Daoy (cell line): ENCODE measurements at regions not wholly inside any gene's neighbourhood (a gene's known extent, or its start where the extent isn't known, plus 50 kb on each side); places are given as distances from the start of the nearest gene placed in this dataset.
A peak's percentile ranks its signal among the peaks of the same experiment; 100 is the strongest.
"Not testable (repeated sequence)": the region's sequence is repeated elsewhere in the genome, so short reads cannot be mapped to it uniquely, and the experiment has no call there.

Experiments used
- DNase-seq: peaks from one replicate; pipeline ENCODE4 v3.0.0-alpha.2; 2015; ENCODE audit warnings: low read depth

DNA sequence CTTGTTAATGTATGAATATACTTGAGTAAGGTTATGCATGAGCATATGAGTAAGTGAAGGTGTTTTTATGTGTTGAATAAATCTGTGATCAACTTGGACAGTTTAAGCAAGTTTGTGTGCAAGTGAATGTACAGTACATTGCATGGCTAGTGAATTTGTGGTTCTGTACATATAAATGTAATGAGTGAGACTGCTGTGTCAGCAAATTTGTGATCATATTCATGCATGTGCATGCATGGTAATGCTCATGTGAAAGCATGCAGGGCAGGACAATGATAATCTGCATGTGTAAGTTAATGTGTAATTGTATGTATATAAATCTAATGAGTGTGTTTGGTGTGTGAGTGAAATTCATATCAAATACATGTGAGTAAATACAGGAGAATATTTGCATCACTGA lies 188.5 kb downstream of the PWWP3B start:
- DNase-seq, result no peak

GRCh38 chrX:106363214-106363613 lies 195.1 kb downstream of the PWWP3B start:
- no peak for DNase-seq

DNA sequence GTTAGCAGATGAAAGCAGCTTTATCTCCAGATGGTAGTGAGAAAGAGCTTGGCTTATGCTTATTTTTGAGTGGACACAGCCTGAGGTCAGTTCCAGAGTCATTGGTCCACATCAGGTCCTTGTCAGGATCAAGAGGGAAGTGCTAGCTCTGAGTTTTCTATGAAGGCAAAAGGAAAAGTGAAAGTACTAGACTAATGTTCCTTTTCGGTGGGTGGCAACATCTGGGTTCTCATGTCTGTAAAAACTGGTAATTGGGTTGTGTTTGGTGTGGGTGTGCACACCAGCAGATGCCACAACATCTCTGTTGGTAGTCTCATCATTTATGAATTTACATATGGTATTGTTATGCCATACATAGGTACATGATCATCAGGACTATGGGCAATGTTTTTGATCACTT lies 210.5 kb downstream of the PWWP3B start:
- peak; percentile 3 for DNase-seq

DNA sequence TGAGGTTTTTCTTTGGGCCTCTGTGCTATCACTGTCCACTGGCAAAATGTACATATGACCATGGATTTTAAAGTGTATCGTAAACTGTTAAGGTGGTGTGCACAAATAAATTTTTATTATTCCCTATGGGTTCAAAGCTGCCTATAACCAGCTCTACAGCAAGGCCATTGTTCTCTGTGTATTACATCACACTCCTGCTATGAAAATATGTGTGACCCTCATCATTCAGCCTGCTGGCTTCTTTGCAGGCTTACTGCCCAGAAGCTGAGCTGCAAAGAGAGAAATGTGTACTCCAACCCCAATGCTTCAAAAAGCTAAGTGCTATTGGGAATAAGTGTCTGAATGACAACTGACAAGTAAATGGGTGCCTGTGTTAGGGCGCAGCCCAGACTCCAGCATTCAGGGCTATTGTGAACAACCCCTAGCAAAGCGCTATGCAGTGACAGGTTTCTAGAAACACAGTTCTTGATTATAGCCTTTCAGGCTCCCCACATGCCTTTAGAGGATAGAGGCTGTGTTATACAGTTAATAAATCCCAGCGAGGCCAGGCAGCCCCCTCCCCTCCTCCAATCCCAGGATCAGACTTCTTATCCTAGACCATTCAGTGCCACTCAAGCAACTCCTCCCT lies 220.4 kb upstream of the RADX start:
- no peak for DNase-seq

DNA sequence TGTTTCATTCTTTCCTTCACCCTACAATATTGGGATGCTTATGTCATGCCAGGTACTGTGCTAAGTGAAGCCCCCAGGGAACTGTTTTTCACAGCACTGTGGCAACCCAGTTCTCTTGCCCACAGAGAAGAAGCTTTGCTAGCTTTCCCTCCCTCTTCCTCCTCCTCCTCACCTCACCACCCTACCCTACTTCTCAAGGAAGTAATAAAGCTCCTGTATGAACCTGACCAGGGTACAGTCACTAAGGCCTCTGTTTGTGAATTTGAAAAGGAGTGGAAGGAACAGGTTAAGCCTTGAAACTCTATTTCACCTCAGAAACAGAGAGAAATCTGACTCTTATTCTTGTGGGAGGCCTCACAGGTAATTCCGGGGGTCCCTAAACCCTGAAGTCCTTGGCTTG lies 219.4 kb upstream of the RADX start:
- DNase-seq, result no peak

- no peak for DNase-seq
These were observed 213.8 kb upstream of the RADX start for GRCh38 chrX:106397788-106398538.

DNA sequence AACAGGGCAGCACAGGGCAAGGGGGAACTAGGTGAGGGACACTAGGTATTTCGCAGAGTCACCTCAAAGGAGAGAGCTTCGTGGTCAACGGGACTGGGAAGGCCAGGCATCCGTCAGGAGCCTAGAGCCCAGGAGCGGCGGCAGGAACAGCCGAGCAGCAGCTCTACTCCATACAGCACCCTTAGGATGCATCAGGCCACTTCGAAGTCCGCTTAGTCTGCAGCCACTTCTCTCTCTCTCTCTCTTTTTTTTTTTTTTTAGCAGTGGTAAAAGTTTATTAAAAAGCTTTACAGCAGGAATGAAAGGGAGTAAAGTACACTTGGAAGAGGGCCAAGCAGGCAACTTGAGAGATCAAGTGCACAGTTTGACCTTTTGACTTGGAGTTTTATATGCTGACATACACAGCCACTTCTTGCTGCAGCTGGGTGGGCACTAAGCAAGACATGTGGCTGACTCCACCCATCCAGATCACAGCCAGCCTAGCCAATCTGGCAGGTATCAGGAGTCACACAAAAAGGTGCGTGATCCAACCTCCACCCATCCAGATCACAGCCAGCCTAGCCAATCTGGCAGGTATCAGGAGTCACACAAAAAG lies 209.7 kb upstream of the RADX start:
- DNase-seq, result no peak

DNA sequence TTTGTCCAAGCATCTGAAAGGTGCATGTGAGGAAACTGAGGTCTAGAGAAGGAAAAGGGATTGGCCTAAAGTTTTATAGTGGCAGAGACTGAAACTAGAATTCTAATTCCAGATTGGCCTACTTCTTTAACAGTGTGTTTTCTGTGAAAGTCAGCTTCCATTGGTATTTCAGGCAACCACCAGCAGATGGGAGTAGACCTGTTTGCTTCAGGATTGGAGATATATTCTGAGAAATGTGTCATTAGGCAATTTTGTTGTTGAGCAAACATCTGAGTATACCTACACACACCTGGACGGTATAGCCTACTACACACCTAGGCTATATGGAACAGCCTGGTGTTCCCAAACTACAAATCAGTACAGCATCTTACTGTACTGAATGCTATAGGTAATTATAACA lies 207.3 kb upstream of the RADX start:
- DNase-seq, result no peak

DNA sequence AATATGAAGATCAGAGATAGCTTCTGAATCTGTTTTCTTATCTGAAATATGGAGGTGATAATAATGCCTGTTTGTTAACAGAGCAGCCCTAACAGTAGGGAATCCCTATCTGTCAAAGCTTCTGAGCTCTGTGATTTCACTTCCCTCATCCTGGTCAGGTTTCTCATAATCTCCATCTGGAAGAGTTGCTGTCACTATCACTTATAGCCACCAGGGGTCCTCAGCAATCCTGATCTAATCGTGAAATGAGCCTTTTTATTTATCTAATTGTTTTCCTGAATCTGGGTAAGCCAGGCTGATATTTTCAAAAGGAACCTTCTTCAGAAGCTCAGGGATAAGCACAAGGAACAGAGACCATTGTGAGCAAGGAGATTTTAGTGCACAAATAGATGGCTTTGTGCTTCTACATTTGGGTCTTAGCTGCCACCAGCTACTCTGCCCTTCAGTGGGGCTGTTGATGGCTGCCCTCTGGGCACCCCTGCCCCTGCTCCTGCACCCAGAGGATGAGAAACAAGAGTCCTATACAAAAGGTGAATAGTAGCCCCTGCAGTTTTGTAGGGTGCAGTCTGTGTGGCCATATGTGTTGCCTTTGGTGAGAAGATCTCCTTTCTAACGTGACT lies 196.4 kb upstream of the RADX start:
- peak; percentile 9 for DNase-seq

GRCh38 chrX:106436691-106437090 lies 175.1 kb upstream of the RADX start:
- DNase-seq, result no peak

DNA sequence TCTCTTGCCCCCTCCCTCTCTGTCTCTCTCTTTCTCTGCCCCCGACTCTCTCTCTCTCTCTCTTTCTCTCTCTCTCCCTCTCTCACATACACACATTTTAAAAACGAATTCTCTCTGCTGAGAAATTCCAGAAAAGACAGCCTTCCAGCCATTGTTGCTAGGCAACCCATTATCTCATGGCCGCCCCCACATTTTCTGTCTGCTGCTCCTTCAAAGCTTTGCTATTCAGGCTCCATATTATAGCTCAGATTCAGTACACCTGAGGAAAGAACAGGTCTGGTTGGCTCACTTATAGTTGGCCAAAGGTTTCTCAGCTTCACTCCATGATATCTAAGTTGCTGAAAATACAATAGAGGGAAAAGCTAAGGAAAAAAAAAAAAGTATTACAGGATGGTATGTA lies 174.4 kb upstream of the RADX start:
- no peak for DNase-seq

GRCh38 chrX:106450405-106450804 lies 161.4 kb upstream of the RADX start:
- DNase-seq, result no peak

DNA sequence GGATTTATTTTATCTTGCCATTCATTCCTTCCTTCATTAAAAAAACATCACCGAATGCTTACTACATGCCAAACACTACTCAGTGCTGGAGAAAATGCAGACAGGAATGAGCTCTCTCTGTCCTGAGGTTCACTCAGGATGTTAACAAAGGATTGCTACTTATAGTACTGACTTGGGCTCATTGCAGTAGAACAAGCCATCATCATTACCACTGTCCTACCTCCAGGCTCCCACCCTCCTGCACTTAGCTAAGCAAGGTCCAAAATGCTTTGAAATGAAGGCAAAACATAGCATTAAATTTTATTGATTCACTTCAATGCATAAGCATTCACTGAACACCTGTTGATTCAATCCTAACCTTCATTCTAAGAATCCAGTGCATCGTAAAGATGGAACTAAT lies 159.8 kb upstream of the RADX start:
- no peak for DNase-seq

DNA sequence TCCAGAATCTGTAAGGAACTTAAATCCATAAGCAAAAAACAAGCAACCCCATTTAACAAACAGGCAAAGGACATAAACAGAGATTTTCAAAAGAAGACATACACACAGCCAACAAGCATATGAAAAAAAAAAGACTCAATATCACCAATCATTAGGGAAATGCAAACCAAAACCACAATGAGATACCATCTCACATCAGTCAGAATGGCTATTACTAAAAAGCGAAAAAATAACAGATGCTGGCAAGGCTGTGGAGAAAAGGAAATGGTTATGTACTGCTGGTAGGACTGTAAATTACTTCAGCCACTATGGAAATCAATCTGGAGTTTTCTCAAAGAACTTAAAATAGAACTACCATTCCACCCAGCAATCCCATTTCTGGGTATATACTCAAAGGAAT lies 156.8 kb upstream of the RADX start:
- DNase-seq, result no peak

GRCh38 chrX:106457802-106458201 lies 154.0 kb upstream of the RADX start:
- no peak for DNase-seq

DNA sequence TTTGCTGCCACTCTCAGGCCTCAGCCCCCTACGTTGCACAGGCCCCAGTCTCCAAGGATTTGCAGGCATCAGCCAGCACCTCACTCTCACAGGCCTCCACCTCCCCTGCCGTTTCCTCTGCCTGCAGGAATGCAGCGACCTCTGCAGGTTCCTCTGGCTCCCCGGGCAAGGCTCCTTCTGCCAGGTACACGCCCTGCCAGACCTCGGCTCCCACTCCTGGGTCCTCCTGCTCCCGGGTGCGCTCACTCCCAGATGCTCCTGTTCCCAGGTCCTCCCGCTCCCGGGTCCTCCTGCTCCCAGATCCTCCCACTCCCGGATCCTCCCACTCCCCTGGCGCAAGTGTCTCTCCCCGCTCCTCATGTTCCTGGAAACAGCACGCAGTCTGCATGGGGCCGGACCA lies 144.4 kb upstream of the RADX start:
- no peak for DNase-seq

- DNase-seq, result no peak
These were observed 143.8 kb upstream of the RADX start for GRCh38 chrX:106467943-106468342.

DNA sequence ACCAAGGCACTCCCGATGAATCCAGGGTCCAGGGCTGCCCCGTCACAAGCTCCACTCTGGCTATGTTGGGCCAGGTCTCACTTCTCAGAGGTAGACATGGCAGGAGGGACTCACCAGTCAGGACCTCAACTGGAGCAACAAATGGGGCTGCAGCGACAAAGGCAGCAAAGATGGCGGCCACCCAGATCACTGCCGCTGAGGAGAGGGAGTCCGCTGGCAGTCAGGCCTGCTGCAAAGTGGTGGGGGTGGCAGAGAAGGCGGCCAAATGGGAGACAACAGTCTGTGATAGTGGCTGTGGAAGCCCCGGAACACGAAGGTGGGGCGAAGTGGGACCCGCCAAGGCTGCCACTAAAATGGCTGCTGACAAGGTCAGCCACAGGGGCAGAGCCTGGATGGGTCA lies 143.3 kb upstream of the RADX start:
- no peak for DNase-seq

DNA sequence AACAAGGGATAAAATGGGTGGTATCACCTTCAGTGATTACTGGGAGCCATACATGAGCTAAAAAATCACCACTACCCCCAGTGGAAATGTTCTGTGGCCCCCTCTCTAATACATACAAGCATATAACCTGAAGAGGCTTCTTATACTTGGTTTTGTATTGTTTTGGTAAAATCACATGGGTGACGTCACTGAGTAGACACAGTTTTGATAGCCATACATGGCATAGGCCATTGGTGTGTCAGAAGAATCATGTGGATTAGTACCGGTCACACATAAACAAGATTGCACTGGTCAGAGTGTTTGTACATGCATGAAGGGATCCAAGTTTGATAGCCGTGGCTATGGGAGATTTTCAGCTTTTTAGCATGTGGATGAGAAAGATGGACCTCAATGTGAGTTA lies 131.9 kb upstream of the RADX start:
- no peak for DNase-seq

DNA sequence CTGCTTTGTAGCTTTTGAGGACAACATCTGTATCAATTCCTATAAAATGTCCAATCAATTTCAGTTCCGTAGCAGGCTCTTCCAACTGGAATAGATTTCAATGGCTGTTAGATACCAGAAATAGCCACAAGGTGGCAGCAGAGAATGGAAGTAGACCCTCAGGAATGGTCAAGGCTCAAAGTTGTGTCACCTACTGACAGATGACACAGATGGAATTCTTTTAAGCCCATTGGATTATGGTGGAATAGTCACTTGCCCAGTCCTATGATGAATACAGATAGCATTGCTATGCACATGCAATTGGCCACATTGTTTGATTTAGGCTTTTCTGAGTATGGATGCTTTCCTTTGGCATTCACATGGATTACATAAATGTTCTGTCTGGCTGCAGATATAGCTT lies 130.4 kb upstream of the RADX start:
- peak; percentile 41 for DNase-seq

GRCh38 chrX:106484233-106484632 lies 127.5 kb upstream of the RADX start:
- peak; percentile 9 for DNase-seq

DNA sequence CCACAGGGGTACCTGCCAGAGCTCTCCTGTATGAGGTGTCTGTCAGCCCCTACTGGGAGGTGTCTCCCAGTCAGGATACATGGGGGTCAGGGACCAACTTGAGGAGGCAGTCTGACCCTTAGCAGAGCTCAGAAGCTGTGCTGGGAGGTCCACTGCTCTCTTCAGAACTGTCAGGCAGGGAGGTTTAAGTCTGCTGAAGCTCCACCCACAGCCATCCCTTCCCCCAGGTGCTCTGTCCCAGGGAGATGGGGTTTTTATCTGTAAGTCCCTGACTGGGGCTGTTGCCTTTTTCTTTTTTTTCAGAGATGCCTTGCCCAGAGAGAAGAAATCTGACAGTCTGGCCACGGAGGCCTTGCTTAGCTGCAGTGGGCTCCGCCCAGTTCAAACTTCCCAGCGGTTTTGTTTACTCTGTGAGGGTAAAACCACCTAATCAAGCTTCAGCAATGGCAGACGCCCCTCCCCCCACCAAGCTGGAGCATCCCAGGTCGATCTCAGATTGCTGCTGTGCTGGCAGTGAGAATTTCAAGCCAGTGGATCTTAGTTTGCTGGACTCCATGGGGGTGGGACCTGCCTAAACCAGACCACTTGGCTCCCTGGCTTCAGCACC lies 118.5 kb upstream of the RADX start:
- not testable (repeated sequence) for DNase-seq

DNA sequence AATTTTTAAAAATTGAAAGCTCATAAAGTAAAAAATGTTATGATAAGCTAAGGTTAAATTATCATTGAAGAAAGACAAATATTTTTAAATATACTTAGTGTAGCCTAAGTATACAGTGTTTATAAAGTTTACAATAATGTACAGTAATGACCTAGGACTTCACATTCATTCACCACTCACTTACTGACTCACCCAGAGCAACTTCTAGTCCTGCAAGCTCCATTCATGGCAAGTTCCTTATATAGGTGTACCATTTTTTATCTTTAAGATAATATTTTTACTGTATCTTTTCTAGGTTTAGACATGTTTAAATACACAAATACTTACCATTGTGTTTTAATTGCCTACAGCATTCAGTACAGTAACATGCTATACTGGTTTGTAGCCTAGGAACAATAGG lies 112.3 kb upstream of the RADX start:
- DNase-seq, result no peak
